Stomach (tissue), 8 donors: ENCODE measurements at regions not wholly inside any gene's neighbourhood (a gene's known extent, or its start where the extent isn't known, plus 50 kb on each side); places are given as distances from the start of the nearest gene placed in this dataset.

Experiments
- DNase-seq, 2 donors: peaks; one replicate each; pipeline versions ENCODE4 v3.0.0 to v3.0.0-alpha.2; 2013 to 2019
- H3K27ac ChIP-seq, 5 donors: fragments of 200-600 bp in 4 of 5; sonication (generic) in 4 of 5; one replicate each; pipeline ENCODE4 v1.5.1; 2013 to 2019; ENCODE audit warnings: mild to moderate bottlenecking in 1 of 5, moderate library complexity in 1 of 5
- H3K27me3 ChIP-seq, 3 donors: fragments of 200-600 bp; sonication (generic); one replicate each; pipeline ENCODE4 v1.5.1; 2017 to 2019; ENCODE audit warnings: mixed run types in 1 of 3
- H3K36me3 ChIP-seq, 4 donors: fragments of 200-600 bp; sonication (generic); 1 replicate in 3 of 4; 2 replicates in 1 of 4; pipeline ENCODE4 v1.5.1; 2016 to 2019
- H3K4me1 ChIP-seq, 4 donors: fragments of 200-600 bp; sonication (generic); one replicate each; pipeline ENCODE4 v1.5.1; 2016 to 2019
- H3K4me3 ChIP-seq, 4 donors: fragments of 200-600 bp; sonication (generic) in 3 of 4; one replicate each; pipeline ENCODE4 v1.5.1; 2016 to 2019; ENCODE audit warnings: mild to moderate bottlenecking in 1 of 4
- H3K9me3 ChIP-seq, 4 donors: fragments of 200-600 bp; sonication (generic); one replicate each; pipeline ENCODE4 v1.5.1; 2016 to 2019
- EP300 ChIP-seq: sonication (generic); formaldehyde crosslinking; IDR thresholded peaks from one replicate; pipeline ENCODE4 v1.6.1; 2017; ENCODE audit warnings: antibody characterized with exemption
- POLR2A ChIP-seq, 4 donors: fragments of 450-650 bp; IDR thresholded peaks; one replicate each; pipeline ENCODE4 v1.6.1; 2016; ENCODE audit warnings: antibody characterized with exemption in 4 of 4, control low read depth in 2 of 4, mild to moderate bottlenecking in 1 of 4, moderate library complexity in 1 of 4
- POLR2AphosphoS5 ChIP-seq, 3 donors: sonication (generic); formaldehyde crosslinking; IDR thresholded peaks; one replicate each; pipeline ENCODE4 v1.6.1; 2016; ENCODE audit warnings: antibody characterized with exemption in 3 of 3
- WGBS, 5 donors: extraction: QIAGEN DNeasy Blood & Tissue Kit in 3 of 5; methylation state at CpG; one replicate each; pipeline versions ENCODE4 v1.1.5 to v1.1.7; 2013 to 2018; 5-methylcytosine and 5-hydroxymethylcytosine counted together
- intact Hi-C: fragments of 100-400 bp; cut with DNase I; formaldehyde crosslinking; loops from one replicate; pipeline ENCODE4 v1.15.1; 2023; ENCODE audit warnings: low total_unique reads
- TF ChIP-seq, protein P1 (sequence below), 7 experiments: fragments of 450-650 bp in 4 of 7; fragments of 200-600 bp in 3 of 7; sonication (generic) in 3 of 7; IDR thresholded peaks; one replicate each; pipeline ENCODE4 v1.5.1; 2016 to 2019; ENCODE audit warnings: antibody characterized with exemption in 7 of 7, control low read depth in 2 of 7, mild to moderate bottlenecking in 1 of 7
- donor health status: healthy with polysubstance abuse.
- donor health status: Bipolar disorder and iron deficiency.
- donor health status: healthy.

GRCh38 chr12:85562765-85563164, 273.4 kb downstream of the RASSF9 start:
- no peaks in the 10 kb centered on the region for H3K9me3 ChIP-seq
- intact Hi-C loops = no loop called here
- no peak for DNase-seq
- H3K27me3 ChIP-seq = no peaks in the 10 kb centered on the region
- H3K4me3 ChIP-seq = no peak overlapping the region
- H3K27ac ChIP-seq = no peak overlapping the region
- no peaks in the 10 kb centered on the region for H3K4me1 ChIP-seq
- 80 to 95% (median 85%) methylated on average over 2 of the region's 2 CpGs for WGBS, 5 donors
- no peaks in the 10 kb centered on the region for H3K36me3 ChIP-seq
- TF ChIP-seq, protein P1, sequence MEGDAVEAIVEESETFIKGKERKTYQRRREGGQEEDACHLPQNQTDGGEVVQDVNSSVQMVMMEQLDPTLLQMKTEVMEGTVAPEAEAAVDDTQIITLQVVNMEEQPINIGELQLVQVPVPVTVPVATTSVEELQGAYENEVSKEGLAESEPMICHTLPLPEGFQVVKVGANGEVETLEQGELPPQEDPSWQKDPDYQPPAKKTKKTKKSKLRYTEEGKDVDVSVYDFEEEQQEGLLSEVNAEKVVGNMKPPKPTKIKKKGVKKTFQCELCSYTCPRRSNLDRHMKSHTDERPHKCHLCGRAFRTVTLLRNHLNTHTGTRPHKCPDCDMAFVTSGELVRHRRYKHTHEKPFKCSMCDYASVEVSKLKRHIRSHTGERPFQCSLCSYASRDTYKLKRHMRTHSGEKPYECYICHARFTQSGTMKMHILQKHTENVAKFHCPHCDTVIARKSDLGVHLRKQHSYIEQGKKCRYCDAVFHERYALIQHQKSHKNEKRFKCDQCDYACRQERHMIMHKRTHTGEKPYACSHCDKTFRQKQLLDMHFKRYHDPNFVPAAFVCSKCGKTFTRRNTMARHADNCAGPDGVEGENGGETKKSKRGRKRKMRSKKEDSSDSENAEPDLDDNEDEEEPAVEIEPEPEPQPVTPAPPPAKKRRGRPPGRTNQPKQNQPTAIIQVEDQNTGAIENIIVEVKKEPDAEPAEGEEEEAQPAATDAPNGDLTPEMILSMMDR (IDR thresholded peaks at IDR 0.05) = no peak
- TF ChIP-seq POLR2AphosphoS5 (IDR thresholded peaks at IDR 0.05) (no peak), EP300 (no peak), POLR2A (IDR thresholded peaks at IDR 0.05) (no peak)

DNA sequence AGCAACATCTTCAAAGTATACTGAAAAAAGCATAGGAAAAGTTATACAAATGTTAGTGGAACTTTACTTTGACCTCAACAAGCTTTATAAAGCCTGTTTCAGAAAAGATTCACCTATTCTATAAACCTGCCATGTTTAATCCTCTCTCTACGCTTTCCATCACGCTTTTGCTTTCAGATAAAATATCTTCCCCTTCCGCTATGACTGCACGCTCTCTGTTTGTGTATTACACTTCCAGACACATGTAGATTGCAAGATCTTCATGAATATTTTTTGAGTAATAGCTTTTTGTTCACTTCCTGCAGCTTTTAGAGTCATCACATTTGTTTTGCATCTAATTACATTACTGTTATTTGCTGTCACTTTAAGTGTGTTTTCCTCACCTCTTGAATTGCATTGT, 271.4 kb downstream of the RASSF9 start:
- TF ChIP-seq, protein P1 (IDR thresholded peaks at IDR 0.05) = no peak
- no peak for TF ChIP-seq EP300
- TF ChIP-seq POLR2A (IDR thresholded peaks at IDR 0.05) = no peak
- TF ChIP-seq POLR2AphosphoS5 (IDR thresholded peaks at IDR 0.05) = no peak
- no peaks in the 10 kb centered on the region for H3K27me3 ChIP-seq
- WGBS, 5 donors = 60 to 95% (median 88%) methylated on average over 4 of the region's 4 CpGs
- H3K27ac ChIP-seq = no peak overlapping the region
- intact Hi-C loops = no loop called here
- no peaks in the 10 kb centered on the region for H3K36me3 ChIP-seq
- H3K4me1 ChIP-seq = no peaks in the 10 kb centered on the region
- H3K9me3 ChIP-seq = no peaks in the 10 kb centered on the region
- H3K4me3 ChIP-seq = no peak overlapping the region
- DNase-seq = no peak

- DNase-seq = peak in 1 of 2 donors; percentile 15
- Histone ChIP-seq H3K9me3 (no peaks in the 10 kb centered on the region), H3K4me1 (no peaks in the 10 kb centered on the region), H3K27me3 (no peaks in the 10 kb centered on the region), H3K27ac (no peak overlapping the region), H3K4me3 (no peak overlapping the region), H3K36me3 (no peaks in the 10 kb centered on the region)
- 47 to 66% (median 55%) methylated on average over 6 of the region's 6 CpGs for WGBS, 5 donors
- intact Hi-C loops = no loop called here
- TF ChIP-seq EP300 (no peak), POLR2A (IDR thresholded peaks at IDR 0.05) (no peak), POLR2AphosphoS5 (IDR thresholded peaks at IDR 0.05) (no peak)
- TF ChIP-seq, protein P1 (IDR thresholded peaks at IDR 0.05) = no peak
Observed at GRCh38 chr12:85568395-85569103, 267.7 kb downstream of the RASSF9 start.

DNA sequence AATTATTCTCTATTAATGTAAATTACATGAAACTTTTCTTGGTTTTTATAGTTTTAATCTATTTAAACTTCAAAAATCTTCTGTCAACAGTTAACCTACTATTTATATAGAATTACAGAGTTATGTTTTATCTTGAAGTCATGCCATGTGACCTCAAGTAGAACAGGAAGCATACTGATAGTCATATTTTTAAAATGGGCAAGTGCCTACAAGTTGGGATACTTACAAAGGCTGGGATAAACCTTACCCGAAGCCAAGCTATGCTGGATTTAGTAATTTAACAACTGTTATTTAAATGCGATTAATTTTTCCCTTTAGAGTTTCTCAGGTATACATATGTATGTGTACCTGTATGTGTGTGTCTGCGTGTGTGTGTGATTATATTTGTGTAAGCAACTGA, 266.9 kb downstream of the RASSF9 start:
- H3K36me3 ChIP-seq = no peaks in the 10 kb centered on the region
- TF ChIP-seq POLR2AphosphoS5 (IDR thresholded peaks at IDR 0.05) = no peak
- TF ChIP-seq POLR2A (IDR thresholded peaks at IDR 0.05) = no peak
- TF ChIP-seq EP300 = no peak
- TF ChIP-seq, protein P1 (IDR thresholded peaks at IDR 0.05) = no peak
- H3K27me3 ChIP-seq = no peaks in the 10 kb centered on the region
- no peak for DNase-seq
- no peak overlapping the region for H3K27ac ChIP-seq
- H3K9me3 ChIP-seq = no peaks in the 10 kb centered on the region
- 50 to 72% (median 60%) methylated on average over 3 of the region's 3 CpGs for WGBS, 5 donors
- H3K4me1 ChIP-seq = no peaks in the 10 kb centered on the region
- intact Hi-C loops = no loop called here
- no peak overlapping the region for H3K4me3 ChIP-seq
